ENCODE measurements at regions not wholly inside any gene's neighbourhood (a gene's known extent, or its start where the extent isn't known, plus 50 kb on each side); places are given as distances from the start of the nearest gene placed in this dataset.
"Not testable (repeated sequence)": the region's sequence is repeated elsewhere in the genome, so short reads cannot be mapped to it uniquely, and the experiment has no call there.

- no peak for DNase-seq (ENCODE audit: low read depth in 2 of 3, low spot score in 2 of 3)
These were observed 593.8 kb upstream of the SLIT2 start for GRCh38 chr4:19657856-19658255.

- DNase-seq (ENCODE audit: low read depth in 2 of 3, low spot score in 2 of 3) = no peak
These were observed 596.0 kb upstream of the SLIT2 start for GRCh38 chr4:19655666-19656065.

- DNase-seq (ENCODE audit: low read depth in 2 of 3, low spot score in 2 of 3) = no peak
These were observed 600.5 kb upstream of the SLIT2 start for GRCh38 chr4:19650903-19651864.

GRCh38 chr4:19645589-19645988 lies 606.1 kb upstream of the SLIT2 start:
- DNase-seq (ENCODE audit: low read depth in 2 of 3, low spot score in 2 of 3) = no peak

- no peak for DNase-seq (ENCODE audit: low read depth in 2 of 3, low spot score in 2 of 3)
These were observed 615.3 kb upstream of the SLIT2 start for GRCh38 chr4:19636451-19636850.

GRCh38 chr4:19631814-19632213 lies 619.9 kb upstream of the SLIT2 start:
- DNase-seq (ENCODE audit: low read depth in 2 of 3, low spot score in 2 of 3) = no peak

- DNase-seq (ENCODE audit: low read depth in 2 of 3, low spot score in 2 of 3) = no peak
These were observed 627.8 kb upstream of the SLIT2 start for GRCh38 chr4:19623866-19624265.

GRCh38 chr4:19615086-19615689 lies 636.5 kb upstream of the SLIT2 start:
- DNase-seq (ENCODE audit: low read depth in 2 of 3, low spot score in 2 of 3) = no peak

- no peak for DNase-seq (ENCODE audit: low read depth in 2 of 3, low spot score in 2 of 3)
These were observed 637.5 kb upstream of the SLIT2 start for GRCh38 chr4:19614171-19614570.

- no peak for DNase-seq (ENCODE audit: low read depth in 2 of 3, low spot score in 2 of 3)
These were observed 655.4 kb upstream of the SLIT2 start for GRCh38 chr4:19596342-19596741.

GRCh38 chr4:19592391-19592790 lies 659.3 kb upstream of the SLIT2 start:
- no peak for DNase-seq (ENCODE audit: low read depth in 2 of 3, low spot score in 2 of 3)

- no peak for DNase-seq (ENCODE audit: low read depth in 2 of 3, low spot score in 2 of 3)
These were observed 667.7 kb upstream of the SLIT2 start for GRCh38 chr4:19583827-19584569.

- DNase-seq (ENCODE audit: low read depth in 2 of 3, low spot score in 2 of 3) = no peak
These were observed 671.6 kb upstream of the SLIT2 start for GRCh38 chr4:19580095-19580494.

- no peak for DNase-seq (ENCODE audit: low read depth in 2 of 3, low spot score in 2 of 3)
These were observed 672.1 kb upstream of the SLIT2 start for GRCh38 chr4:19579608-19580007.

GRCh38 chr4:19577097-19577496 lies 674.6 kb upstream of the SLIT2 start:
- no peak for DNase-seq (ENCODE audit: low read depth in 2 of 3, low spot score in 2 of 3)

- DNase-seq (ENCODE audit: low read depth in 2 of 3, low spot score in 2 of 3) = no peak
These were observed 675.8 kb upstream of the SLIT2 start for GRCh38 chr4:19575924-19576323.

GRCh38 chr4:19566041-19566440 lies 685.7 kb upstream of the SLIT2 start:
- no peak for DNase-seq (ENCODE audit: low read depth in 2 of 3, low spot score in 2 of 3)

GRCh38 chr4:19562456-19562855 lies 689.2 kb upstream of the SLIT2 start:
- DNase-seq (ENCODE audit: low read depth in 2 of 3, low spot score in 2 of 3) = no peak

- no peak for DNase-seq (ENCODE audit: low read depth in 2 of 3, low spot score in 2 of 3)
These were observed 694.5 kb upstream of the SLIT2 start for GRCh38 chr4:19557161-19557560.

GRCh38 chr4:19556276-19556675 lies 695.4 kb upstream of the SLIT2 start:
- DNase-seq (ENCODE audit: low read depth in 2 of 3, low spot score in 2 of 3) = not testable (repeated sequence)

GRCh38 chr4:19547463-19547862 lies 704.2 kb upstream of the SLIT2 start:
- DNase-seq (ENCODE audit: low read depth in 2 of 3, low spot score in 2 of 3) = no peak
